HepG2 (cell line): ENCODE measurements at regions not wholly inside any gene's neighbourhood (a gene's known extent, or its start where the extent isn't known, plus 50 kb on each side); places are given as distances from the start of the nearest gene placed in this dataset.
A peak's percentile ranks its signal among the peaks of the same experiment; 100 is the strongest.

Experiments used
- ATAC-seq: fragments of 200-7000 bp; cut with Tn5 transposase; 3 replicates; pipeline ENCODE4 v1.9.1; 2020; ENCODE audit warnings: mild to moderate bottlenecking, moderate library complexity
- BruUV-seq: library from RNA; stranded (reverse); fragments of 400-500 nt; replicated peaks from 2 replicates; lab custom pipeline; 2021; lab: Mats Ljungman, UMichigan
- CTCF ChIA-PET: fragments of 300-600 bp; formaldehyde crosslinking; extraction: SDS; loops from one replicate; lab custom pipeline; 2021; ENCODE audit warnings: low total read pairs, inconsistent platforms, low intra/inter-chr PET ratio; lab: Yijun Ruan, JAX
- POLR2A ChIA-PET: fragments of 350-600 bp; sonication (Branson Sonifier 250); formaldehyde crosslinking; loops from one replicate; lab custom pipeline; 2020; ENCODE audit warnings: antibody characterized with exemption, inconsistent platforms; lab: Yijun Ruan, JAX
- DNase-seq: peaks from one replicate; pipeline ENCODE4 v3.0.0-alpha.2; 2015; ENCODE audit warnings: low spot score
- FAIRE-seq: peaks from 3 replicates; lab custom pipeline; 2011; peaks lifted over from hg19 to GRCh38; lab: Jason Lieb, UNC
- H2AFZ ChIP-seq: one replicate; pipeline ENCODE4 v1.6.1; 2011; ENCODE audit warnings: low read length, inconsistent platforms
- H3K27ac ChIP-seq: fragments of 300-600 bp; 3 replicates; pipeline ENCODE4 v1.8.0; 2011; ENCODE audit warnings: mixed run types, mild to moderate bottlenecking, mixed read lengths, low read length, inconsistent platforms; ENCODE audit not compliant: insufficient read depth; ENCODE audit errors: extremely low read length
- H3K27me3 ChIP-seq, 2 experiments: fragments of 200-600 bp in 1 of 2; 2 replicates in 1 of 2; 3 replicates in 1 of 2; pipeline versions ENCODE4 v1.6.0 to v1.8.0; 2011; ENCODE audit warnings: low read length in 2 of 2, mild to moderate bottlenecking in 2 of 2, moderate library complexity in 2 of 2, inconsistent platforms in 1 of 2; ENCODE audit not compliant: insufficient read depth in 2 of 2, control insufficient read depth in 1 of 2
- H3K36me3 ChIP-seq, 2 experiments: fragments of 200-600 bp in 1 of 2; replicated peaks in 1 of 2; 2 replicates in 1 of 2; 3 replicates in 1 of 2; pipeline versions ENCODE4 v1.5.1 to v1.8.0; 2011; ENCODE audit warnings: low read length in 2 of 2, inconsistent platforms in 1 of 2; ENCODE audit not compliant: insufficient read depth in 2 of 2, control insufficient read depth in 1 of 2
- H3K4me1 ChIP-seq: 2 replicates; pipeline ENCODE4 v1.5.1; 2012; ENCODE audit warnings: low read length, inconsistent platforms; ENCODE audit not compliant: insufficient read depth
- H3K4me2 ChIP-seq: 2 replicates; pipeline ENCODE4 v1.6.0; 2011; ENCODE audit warnings: low read depth, low read length, inconsistent platforms
- H3K4me3 ChIP-seq, 3 experiments: fragments of 200-600 bp in 1 of 3; sonication (generic), shearing (Covaris generic) in 1 of 3; replicated peaks in 1 of 3; 2 replicates each; pipeline ENCODE4 v1.5.1; 2011 to 2016; ENCODE audit warnings: low read length in 3 of 3, inconsistent platforms in 2 of 3, low read depth in 2 of 3, mild to moderate bottlenecking in 2 of 3, control low read depth in 1 of 3, mixed read lengths in 1 of 3; ENCODE audit not compliant: insufficient read depth in 1 of 3
- H3K79me2 ChIP-seq: one replicate; pipeline ENCODE4 v1.6.1; 2011; ENCODE audit warnings: low read length, inconsistent platforms; ENCODE audit not compliant: insufficient read depth
- H3K9ac ChIP-seq: 2 replicates; pipeline ENCODE4 v1.6.0; 2011; ENCODE audit warnings: mild to moderate bottlenecking, low read depth, low read length, inconsistent platforms; ENCODE audit not compliant: insufficient read depth
- H3K9me3 ChIP-seq: 2 replicates; pipeline ENCODE4 v1.5.1; 2012; ENCODE audit warnings: mild to moderate bottlenecking, low read length
- H4K20me1 ChIP-seq: 2 replicates; pipeline ENCODE4 v1.6.0; 2011; ENCODE audit warnings: inconsistent platforms, mild to moderate bottlenecking, low read length, moderate library complexity; ENCODE audit not compliant: insufficient read depth
- ARID2 ChIP-seq: sonication (generic); formaldehyde crosslinking; IDR thresholded peaks from 2 replicates; pipeline ENCODE4 v1.8.1; 2022; ENCODE audit warnings: mild to moderate bottlenecking, missing genetic modification reagents, borderline replicate concordance
- ARID5B ChIP-seq: IDR thresholded peaks from 2 replicates; pipeline ENCODE4 v1.4.0; 2020; ENCODE audit warnings: mild to moderate bottlenecking, missing genetic modification reagents
- BHLHE40 ChIP-seq: IDR thresholded peaks from 2 replicates; pipeline ENCODE4 v1.6.1; 2011; ENCODE audit warnings: low read length, improper control_type of control experiment
- BRF2 ChIP-seq: sonication (generic); formaldehyde crosslinking; IDR thresholded peaks from 2 replicates; pipeline ENCODE4 v1.8.1; 2022; ENCODE audit warnings: mild to moderate bottlenecking, missing genetic modification reagents
- ELF3 ChIP-seq: IDR thresholded peaks from 2 replicates; pipeline ENCODE4 v1.6.1; 2016; ENCODE audit warnings: missing genetic modification reagents, missing compliant biosample characterization
- EZH2 ChIP-seq: conservative IDR thresholded peaks from 2 replicates; pipeline ENCODE4 v1.6.1; 2012; ENCODE audit warnings: mild to moderate bottlenecking, low read depth, low read length, moderate library complexity
- HDAC2 ChIP-seq: sonication (generic); formaldehyde crosslinking; IDR thresholded peaks from 2 replicates; pipeline ENCODE4 v1.4.0; 2020; ENCODE audit warnings: missing genetic modification reagents
- IRF1 ChIP-seq: sonication (generic); formaldehyde crosslinking; IDR thresholded peaks from 2 replicates; pipeline ENCODE4 v1.4.0; 2020; ENCODE audit warnings: low read depth, mild to moderate bottlenecking, missing genetic modification reagents
- MXI1 ChIP-seq: IDR thresholded peaks from 3 replicates; pipeline ENCODE4 v1.6.1; 2012; ENCODE audit warnings: low read depth, low read length, inconsistent platforms, borderline replicate concordance
- NCOA2 ChIP-seq: sonication (generic); formaldehyde crosslinking; IDR thresholded peaks from 2 replicates; pipeline ENCODE4 v1.8.0; 2022; ENCODE audit warnings: inconsistent platforms
- SCMH1 ChIP-seq: sonication (generic); formaldehyde crosslinking; IDR thresholded peaks from 2 replicates; pipeline ENCODE4 v1.9.0; 2021; ENCODE audit warnings: missing genetic modification reagents, mild to moderate bottlenecking, borderline replicate concordance
- TOPORS ChIP-seq: sonication (generic); formaldehyde crosslinking; IDR thresholded peaks from 2 replicates; pipeline ENCODE4 v1.8.0; 2023; ENCODE audit warnings: mild to moderate bottlenecking, missing genetic modification reagents
- ZGPAT ChIP-seq: IDR thresholded peaks from 2 replicates; pipeline ENCODE4 v1.6.1; 2016; ENCODE audit warnings: mild to moderate bottlenecking
- ZNF30 ChIP-seq: sonication (generic); formaldehyde crosslinking; IDR thresholded peaks from 2 replicates; pipeline ENCODE4 v1.5.0; 2020; ENCODE audit warnings: mild to moderate bottlenecking, missing genetic modification reagents
- ZUFSP ChIP-seq: sonication (generic); formaldehyde crosslinking; IDR thresholded peaks from 2 replicates; pipeline ENCODE4 v1.9.0; 2021; ENCODE audit warnings: missing genetic modification reagents, mild to moderate bottlenecking, borderline replicate concordance
- WGBS: methylation state at CpG from one replicate; pipeline ENCODE4 v1.1.6; 2017; ENCODE audit warnings: low lambda C conversion rate; 5-methylcytosine and 5-hydroxymethylcytosine counted together
- in situ Hi-C: cut with HindIII; loops from 2 replicates; pipeline ENCODE4 v1.10.0; 2017; ENCODE audit warnings: low pct_unique_long_range_greater_than_20kb; ENCODE audit not compliant: extremely low pct_ligation_motif_present
- intact Hi-C: fragments of 100-400 bp; cut with micrococcal nuclease; formaldehyde crosslinking; loops from one replicate; pipeline ENCODE4 v1.10.0; 2022; ENCODE audit not compliant: unreplicated experiment

GRCh38 chr3:94524102-94524919, 461.4 kb downstream of the NSUN3 start:
- in situ Hi-C loops: loop anchor here (5.0 kb wide), 1 partner anchor 193 kb away; no protein-coding TSS in a partner anchor
- Histone ChIP-seq H3K36me3 (no peaks in the 10 kb centered on the region), H3K27ac (peak overlapping the region; percentile 53), H3K4me2 (peak overlapping the region; percentile 59), H3K4me1 (peaks cover 27% of the 10 kb centered on the region), H4K20me1 (no peaks in the 10 kb centered on the region), H3K27me3 (no peaks in the 10 kb centered on the region), H2AFZ (peak overlapping the region; percentile 80), H3K9ac (no peak overlapping the region), H3K4me3 (peak overlapping the region in 2 of 3 experiments; percentile 27 to 35; a peak in 3 of 6 replicates), H3K9me3 (no peaks in the 10 kb centered on the region), H3K79me2 (no peaks in the 10 kb centered on the region)
- ChIA-PET POLR2A (no interaction called here), CTCF (interaction anchor here (2.6 kb wide), 1 partner anchor 192 kb away, joined by 7 read pairs; no protein-coding TSS in a partner anchor)
- no TSS peak for BruUV-seq
- ATAC-seq (peak; percentile 76), FAIRE-seq (no peak), DNase-seq (peak; percentile 70)
- intact Hi-C loops: loop anchor here (10.0 kb wide), 1 partner anchor 120 kb away; no protein-coding TSS in a partner anchor
- WGBS: 1% methylated on average over 8 of the region's 9 CpGs
- peak; percentile 80 for TF ChIP-seq ARID5B
- TF ChIP-seq ELF3 (CRISPR knock-in tag): no peak
- no peak for TF ChIP-seq BRF2
- no peak for TF ChIP-seq EZH2
- no peak for TF ChIP-seq ZGPAT (CRISPR knock-in tag)
- no peak for TF ChIP-seq ZUFSP
- TF ChIP-seq MXI1: no peak
- no peak for TF ChIP-seq TOPORS (CRISPR knock-in tag)
- peak; percentile 72 for TF ChIP-seq NCOA2
- peak; percentile 51; the same call in 1 of the 2 replicates for TF ChIP-seq HDAC2 (CRISPR knock-in tag)
- no peak for TF ChIP-seq ZNF30 (CRISPR knock-in tag)
- no peak for TF ChIP-seq IRF1 (CRISPR knock-in tag)
- no peak for TF ChIP-seq ARID2 (CRISPR knock-in tag)
- no peak for TF ChIP-seq SCMH1
- no peak for TF ChIP-seq BHLHE40
